ENCODE measurements at regions not wholly inside any gene's neighbourhood (a gene's known extent, or its start where the extent isn't known, plus 50 kb on each side); places are given as distances from the start of the nearest gene placed in this dataset.

DNA sequence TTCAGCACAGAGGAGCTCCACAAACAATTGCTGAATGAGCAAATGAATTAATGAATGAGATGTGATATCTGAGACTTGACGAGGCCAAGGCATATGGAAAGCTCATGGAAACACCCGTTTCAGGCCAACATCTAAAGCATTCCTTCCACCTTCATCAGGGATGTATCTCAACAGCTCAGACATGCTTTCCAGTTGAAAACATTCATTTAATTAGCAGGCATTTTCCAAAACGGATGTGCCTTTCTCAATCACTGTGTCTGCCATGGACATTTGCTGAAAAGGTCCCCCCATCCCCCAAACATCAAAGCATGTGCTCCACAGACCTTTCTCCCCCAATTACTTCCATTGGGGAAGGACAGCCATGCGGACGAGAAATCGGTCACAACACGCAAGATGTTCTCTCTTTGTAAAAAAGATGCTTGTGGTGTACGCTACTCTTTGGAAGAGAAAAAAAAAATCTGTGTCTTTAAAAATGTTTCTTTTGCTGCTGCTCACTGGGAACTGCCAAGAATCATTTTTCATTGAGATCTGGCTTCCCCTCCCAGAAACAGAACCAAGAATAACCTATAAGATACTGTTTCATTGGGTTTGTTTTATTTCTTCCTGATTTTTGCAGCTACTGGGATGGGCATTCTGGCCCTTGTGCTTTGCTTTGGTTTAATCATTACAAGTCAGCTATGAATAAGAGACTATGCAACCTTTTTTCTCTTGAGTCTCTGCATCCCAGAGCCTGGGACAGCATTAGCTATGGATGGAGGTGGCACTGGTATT is 528.2 kb downstream of the MED13L start:
- Mint-ChIP-seq H3K27me3 (ENCODE audit: low read depth) (no peaks in the 10 kb centered on the region), H3K36me3 (ENCODE audit: low read depth) (no peaks in the 10 kb centered on the region), H3K9me3 (no peaks in the 10 kb centered on the region), H3K4me1 (ENCODE audit: low read depth) (no peaks in the 10 kb centered on the region), H3K27ac (no peak overlapping the region), H3K4me3 (ENCODE audit: low read depth) (no peak overlapping the region)
- DNase-seq (ENCODE audit: low spot score): no peak
- intact Hi-C loops (cut with micrococcal nuclease): no loop called here

DNA sequence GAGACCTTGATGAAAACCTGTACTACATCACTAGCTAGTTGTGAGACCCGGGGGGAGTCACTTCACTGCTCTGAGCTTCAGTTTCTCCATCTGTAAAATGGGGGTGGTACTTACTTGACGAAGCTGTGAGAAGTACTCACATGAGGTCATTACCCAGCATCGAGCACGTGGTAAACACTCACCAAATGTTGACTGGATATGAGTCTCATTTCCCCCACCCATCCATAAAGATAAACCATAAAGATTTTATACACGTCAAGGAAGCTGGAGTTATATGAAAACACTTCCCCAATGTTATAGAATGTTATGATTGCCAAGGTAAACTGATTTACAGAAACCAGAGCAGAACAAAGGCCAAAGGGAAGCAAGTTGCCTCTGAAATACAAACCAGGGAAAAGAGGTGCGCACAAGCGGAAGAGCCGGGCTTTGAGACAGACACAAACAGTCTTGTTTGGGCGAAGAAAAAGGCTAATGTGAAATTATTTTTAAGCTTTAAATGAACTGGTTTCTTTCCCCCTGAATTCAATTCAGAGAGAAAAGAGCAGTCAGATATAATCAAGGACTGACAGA is 536.8 kb downstream of the MED13L start:
- Mint-ChIP-seq H3K27ac (no peak overlapping the region), H3K27me3 (ENCODE audit: low read depth) (no peaks in the 10 kb centered on the region), H3K4me3 (ENCODE audit: low read depth) (no peak overlapping the region), H3K9me3 (no peaks in the 10 kb centered on the region), H3K36me3 (ENCODE audit: low read depth) (no peaks in the 10 kb centered on the region), H3K4me1 (ENCODE audit: low read depth) (no peaks in the 10 kb centered on the region)
- intact Hi-C loops (cut with micrococcal nuclease): no loop called here
- DNase-seq (ENCODE audit: low spot score): no peak

- Mint-ChIP-seq H3K27me3 (ENCODE audit: low read depth) (no peaks in the 10 kb centered on the region), H3K36me3 (ENCODE audit: low read depth) (no peaks in the 10 kb centered on the region), H3K4me1 (ENCODE audit: low read depth) (no peaks in the 10 kb centered on the region), H3K9me3 (no peaks in the 10 kb centered on the region), H3K27ac (no peak overlapping the region), H3K4me3 (ENCODE audit: low read depth) (no peak overlapping the region)
- intact Hi-C loops (cut with micrococcal nuclease): no loop called here
- DNase-seq (ENCODE audit: low spot score): no peak
These were observed 539.6 kb downstream of the MED13L start for GRCh38 chr12:115737895-115738294.

DNA sequence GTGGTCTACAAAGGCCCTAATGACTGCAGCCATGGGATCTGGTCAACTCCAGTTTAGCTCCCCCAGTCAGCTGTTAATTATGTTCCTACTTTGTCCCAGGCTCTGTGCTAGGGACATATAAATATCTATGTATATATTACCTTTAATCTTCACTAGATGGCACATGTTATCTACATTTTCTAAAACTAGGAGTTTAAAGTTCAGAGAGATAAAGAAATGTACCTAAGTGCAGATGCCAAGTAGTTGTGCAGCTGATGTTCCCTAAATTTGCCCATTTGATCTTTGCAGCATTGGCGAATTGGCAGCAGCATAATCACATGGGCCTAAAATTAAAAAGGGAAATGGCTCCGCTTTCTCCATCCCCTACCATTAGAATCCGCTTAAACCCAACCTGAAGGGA is 541.1 kb downstream of the MED13L start:
- Mint-ChIP-seq H3K4me3 (ENCODE audit: low read depth) (no peak overlapping the region), H3K36me3 (ENCODE audit: low read depth) (no peaks in the 10 kb centered on the region), H3K27me3 (ENCODE audit: low read depth) (no peaks in the 10 kb centered on the region), H3K4me1 (ENCODE audit: low read depth) (no peaks in the 10 kb centered on the region), H3K27ac (no peak overlapping the region), H3K9me3 (no peaks in the 10 kb centered on the region)
- no peak for DNase-seq (ENCODE audit: low spot score)
- intact Hi-C loops (cut with micrococcal nuclease): no loop called here

DNA sequence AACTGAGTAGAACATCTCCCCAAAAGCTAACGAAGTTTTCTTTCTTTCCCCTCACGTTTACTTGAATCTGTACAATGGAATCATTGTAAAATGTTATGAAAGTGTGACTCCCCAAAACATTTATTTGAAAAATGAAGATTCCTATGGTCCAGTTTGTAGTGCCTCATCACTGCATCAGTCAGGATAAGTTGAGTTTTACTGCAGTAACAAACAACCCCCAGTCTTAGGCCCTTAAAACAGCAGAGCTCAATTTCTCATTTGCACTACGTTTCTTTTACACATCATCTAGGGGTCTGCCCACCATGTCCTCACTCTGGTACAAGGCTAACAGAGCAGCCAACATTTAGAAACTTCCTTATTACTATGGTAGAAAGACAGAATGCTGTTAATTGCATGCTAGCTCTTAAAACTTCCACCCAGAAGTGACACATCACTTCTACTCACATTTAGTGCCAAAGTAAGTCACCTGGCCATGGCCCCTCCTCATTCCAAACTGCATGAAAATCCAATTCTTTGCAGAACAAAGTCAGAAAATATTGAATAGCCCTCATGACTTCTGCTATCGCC is 546.4 kb downstream of the MED13L start:
- intact Hi-C loops (cut with micrococcal nuclease): no loop called here
- H3K4me1 Mint-ChIP-seq (ENCODE audit: low read depth): no peaks in the 10 kb centered on the region
- no peak for DNase-seq (ENCODE audit: low spot score)
- H3K4me3 Mint-ChIP-seq (ENCODE audit: low read depth): no peak overlapping the region
- no peaks in the 10 kb centered on the region for H3K9me3 Mint-ChIP-seq
- no peaks in the 10 kb centered on the region for H3K27me3 Mint-ChIP-seq (ENCODE audit: low read depth)
- H3K36me3 Mint-ChIP-seq (ENCODE audit: low read depth): no peaks in the 10 kb centered on the region
- H3K27ac Mint-ChIP-seq: no peak overlapping the region

- Mint-ChIP-seq H3K36me3 (ENCODE audit: low read depth) (no peaks in the 10 kb centered on the region), H3K27ac (no peak overlapping the region)
These were observed 550.8 kb downstream of the MED13L start for GRCh38 chr12:115726691-115727090.

DNA sequence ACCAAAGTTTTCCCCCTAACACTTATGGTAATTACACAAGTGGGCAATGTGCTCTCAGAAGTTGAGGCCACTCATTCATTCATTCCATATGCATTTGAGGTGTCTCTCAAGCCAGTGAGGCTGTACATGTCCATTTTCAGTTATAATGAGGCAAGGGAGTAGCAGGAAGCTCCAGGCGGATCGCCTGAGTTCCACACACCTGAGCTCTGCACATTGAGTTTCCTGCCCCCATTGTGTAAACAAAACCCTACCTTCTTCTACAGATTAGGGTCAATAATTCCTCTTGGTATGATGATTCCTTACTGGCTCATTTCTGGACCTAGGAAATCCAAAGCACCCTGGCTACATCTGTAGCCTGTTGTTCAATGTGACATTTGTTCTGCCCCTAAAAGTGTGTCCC is 555.3 kb downstream of the MED13L start:
- Mint-ChIP-seq H3K36me3 (ENCODE audit: low read depth) (no peaks in the 10 kb centered on the region), H3K27me3 (ENCODE audit: low read depth) (no peaks in the 10 kb centered on the region), H3K9me3 (no peaks in the 10 kb centered on the region), H3K4me1 (ENCODE audit: low read depth) (no peaks in the 10 kb centered on the region), H3K27ac (no peak overlapping the region), H3K4me3 (ENCODE audit: low read depth) (no peak overlapping the region)
- no peak for DNase-seq (ENCODE audit: low spot score)
- intact Hi-C loops (cut with micrococcal nuclease): no loop called here

More at GRCh38 chr12:115726691-115727090, 550.8 kb downstream of the MED13L start:
- no peak for DNase-seq (ENCODE audit: low spot score)
- Mint-ChIP-seq H3K4me1 (ENCODE audit: low read depth) (no peaks in the 10 kb centered on the region), H3K9me3 (no peaks in the 10 kb centered on the region), H3K27me3 (ENCODE audit: low read depth) (no peaks in the 10 kb centered on the region), H3K4me3 (ENCODE audit: low read depth) (no peak overlapping the region)
- intact Hi-C loops (cut with micrococcal nuclease): no loop called here

- no peaks in the 10 kb centered on the region for H3K9me3 Mint-ChIP-seq
- H3K4me3 Mint-ChIP-seq (ENCODE audit: low read depth): no peak overlapping the region
- no peaks in the 10 kb centered on the region for H3K4me1 Mint-ChIP-seq (ENCODE audit: low read depth)
- H3K36me3 Mint-ChIP-seq (ENCODE audit: low read depth): no peaks in the 10 kb centered on the region
- no peaks in the 10 kb centered on the region for H3K27me3 Mint-ChIP-seq (ENCODE audit: low read depth)
- no peak overlapping the region for H3K27ac Mint-ChIP-seq
- no peak for DNase-seq (ENCODE audit: low spot score)
- intact Hi-C loops (cut with micrococcal nuclease): no loop called here
These were observed 560.9 kb downstream of the MED13L start for GRCh38 chr12:115716551-115716950.

DNA sequence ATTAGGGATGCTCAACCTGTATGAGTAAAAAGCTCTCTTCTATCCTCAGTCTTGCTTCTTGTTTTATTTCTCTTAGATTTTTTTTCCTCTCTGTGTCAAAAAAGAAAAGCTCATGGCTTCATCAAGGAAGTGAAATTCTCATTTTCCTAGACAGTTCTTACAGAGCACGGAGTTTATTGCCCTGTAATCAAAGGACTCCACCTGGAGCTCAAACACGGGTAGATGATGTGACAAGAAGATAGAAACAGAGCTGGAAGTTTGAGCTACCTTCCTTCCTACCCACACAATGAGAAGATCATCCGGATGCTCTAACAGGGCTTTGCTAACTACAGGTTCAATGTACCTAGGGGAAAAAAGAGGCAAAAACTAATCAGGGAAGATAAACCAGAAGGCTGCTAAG is 564.8 kb downstream of the MED13L start:
- Mint-ChIP-seq H3K27ac (no peak overlapping the region), H3K36me3 (ENCODE audit: low read depth) (no peaks in the 10 kb centered on the region), H3K4me1 (ENCODE audit: low read depth) (no peaks in the 10 kb centered on the region), H3K27me3 (ENCODE audit: low read depth) (no peaks in the 10 kb centered on the region), H3K9me3 (no peaks in the 10 kb centered on the region), H3K4me3 (ENCODE audit: low read depth) (no peak overlapping the region)
- intact Hi-C loops (cut with micrococcal nuclease): no loop called here
- no peak for DNase-seq (ENCODE audit: low spot score)

DNA sequence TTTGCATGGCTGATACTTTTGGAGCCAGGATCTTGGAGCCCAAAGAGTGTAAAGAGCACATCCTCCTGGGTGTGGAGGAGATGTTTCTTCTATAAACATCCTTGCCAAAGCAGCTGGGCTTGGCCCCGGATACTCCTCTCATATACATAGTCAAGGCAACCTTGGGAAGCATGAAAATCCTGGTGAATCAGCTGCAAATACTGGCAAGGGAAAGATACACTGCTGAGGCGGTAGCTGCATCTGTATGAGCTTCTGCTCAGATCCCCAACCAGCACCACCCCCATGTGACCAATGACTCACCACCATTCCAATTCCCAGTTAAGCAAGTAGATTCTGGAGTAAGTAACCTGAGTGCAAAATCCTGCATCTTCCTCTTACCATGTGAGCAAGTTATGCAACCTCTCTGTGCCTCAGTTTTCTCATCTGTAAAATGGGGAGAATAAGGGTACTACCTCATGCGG is 567.4 kb downstream of the MED13L start:
- DNase-seq (ENCODE audit: low spot score): no peak
- no peaks in the 10 kb centered on the region for H3K4me1 Mint-ChIP-seq (ENCODE audit: low read depth)
- H3K9me3 Mint-ChIP-seq: peaks cover 7% of the 10 kb centered on the region

GRCh38 chr12:115709540-115710011 is 567.9 kb downstream of the MED13L start:
- H3K4me1 Mint-ChIP-seq (ENCODE audit: low read depth): no peaks in the 10 kb centered on the region
- H3K27ac Mint-ChIP-seq: no peak overlapping the region
- no peak for DNase-seq (ENCODE audit: low spot score)
- peaks cover 7% of the 10 kb centered on the region for H3K9me3 Mint-ChIP-seq
- H3K4me3 Mint-ChIP-seq (ENCODE audit: low read depth): no peak overlapping the region
- intact Hi-C loops (cut with micrococcal nuclease): no loop called here
- no peaks in the 10 kb centered on the region for H3K36me3 Mint-ChIP-seq (ENCODE audit: low read depth)
- H3K27me3 Mint-ChIP-seq (ENCODE audit: low read depth): no peaks in the 10 kb centered on the region

More for the DNA sequence above, 567.4 kb downstream of the MED13L start:
- Mint-ChIP-seq H3K27ac (no peak overlapping the region), H3K27me3 (ENCODE audit: low read depth) (no peaks in the 10 kb centered on the region), H3K36me3 (ENCODE audit: low read depth) (no peaks in the 10 kb centered on the region), H3K4me3 (ENCODE audit: low read depth) (no peak overlapping the region)
- intact Hi-C loops (cut with micrococcal nuclease): no loop called here

GRCh38 chr12:115708801-115709200 is 568.7 kb downstream of the MED13L start:
- peaks cover 7% of the 10 kb centered on the region for H3K9me3 Mint-ChIP-seq
- intact Hi-C loops (cut with micrococcal nuclease): no loop called here
- no peaks in the 10 kb centered on the region for H3K4me1 Mint-ChIP-seq (ENCODE audit: low read depth)
- no peaks in the 10 kb centered on the region for H3K36me3 Mint-ChIP-seq (ENCODE audit: low read depth)
- no peak overlapping the region for H3K4me3 Mint-ChIP-seq (ENCODE audit: low read depth)
- no peaks in the 10 kb centered on the region for H3K27me3 Mint-ChIP-seq (ENCODE audit: low read depth)
- DNase-seq (ENCODE audit: low spot score): no peak
- H3K27ac Mint-ChIP-seq: no peak overlapping the region

DNA sequence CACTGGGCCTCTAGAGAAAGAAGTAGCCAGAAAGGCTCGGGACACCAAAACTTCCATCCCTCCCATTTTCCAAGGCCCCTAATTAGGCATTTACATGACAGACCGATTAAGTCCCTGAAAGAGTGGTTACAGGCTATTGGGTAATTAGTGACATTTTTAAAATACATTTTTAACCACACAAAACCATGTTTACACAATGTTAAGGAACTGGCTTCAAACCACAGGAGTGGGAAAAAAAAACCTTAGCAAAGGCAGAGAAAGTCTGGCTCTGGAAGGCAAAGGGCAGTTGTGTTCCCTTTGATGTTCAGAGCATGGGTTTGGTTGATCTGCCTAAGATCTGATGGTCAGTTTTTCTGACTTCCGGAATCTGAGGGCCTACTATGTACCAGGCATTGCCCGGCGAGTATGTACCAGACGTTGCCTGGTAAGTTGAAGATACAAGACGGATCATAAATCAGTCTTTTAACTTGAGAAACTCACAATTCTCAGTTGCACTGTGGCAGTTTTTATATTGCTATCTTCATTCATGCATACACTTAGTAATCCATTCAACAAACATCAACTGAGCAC is 576.5 kb downstream of the MED13L start:
- Mint-ChIP-seq H3K9me3 (peaks cover 8% of the 10 kb centered on the region), H3K27ac (no peak overlapping the region), H3K4me1 (ENCODE audit: low read depth) (no peaks in the 10 kb centered on the region), H3K36me3 (ENCODE audit: low read depth) (no peaks in the 10 kb centered on the region), H3K4me3 (ENCODE audit: low read depth) (no peak overlapping the region), H3K27me3 (ENCODE audit: low read depth) (no peaks in the 10 kb centered on the region)
- DNase-seq (ENCODE audit: low spot score): no peak
- intact Hi-C loops (cut with micrococcal nuclease): no loop called here

All from activated T-helper 2 cell treated with anti-CD3 and anti-CD28 coated beads, Interferon-gamma antibody, Interleukin-2, Interleukin-4, amounts not matched to agents 10 μg/mL and 5 μg/mL and 100 μg/mL, durations not matched to agents 14 hours and 24 hours and 36 hours (primary cell).